ENCODE measurements at regions not wholly inside any gene's neighbourhood (a gene's known extent, or its start where the extent isn't known, plus 50 kb on each side); places are given as distances from the start of the nearest gene placed in this dataset.
"Not testable (repeated sequence)": the region's sequence is repeated elsewhere in the genome, so short reads cannot be mapped to it uniquely, and the experiment has no call there.

DNA sequence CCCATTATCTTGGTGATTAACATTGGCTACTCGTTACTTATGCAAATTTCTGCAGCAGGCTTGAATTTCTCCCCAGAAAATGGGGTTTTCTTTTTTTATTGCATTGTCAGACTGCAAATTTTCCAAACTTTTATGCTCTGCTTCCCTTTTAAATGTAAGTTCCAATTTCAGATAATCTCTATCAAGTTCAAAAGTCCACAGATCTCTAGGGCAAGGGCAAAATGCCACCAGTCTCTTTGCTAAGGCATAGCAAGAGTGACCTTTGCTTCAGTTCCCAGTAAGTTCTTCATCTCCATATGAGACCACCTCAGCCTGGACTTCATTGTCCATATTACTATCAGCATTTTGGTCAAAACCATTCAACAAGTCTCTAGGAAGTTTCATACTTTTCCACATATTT, 108.5 kb upstream of the ECI2 start:
- intact Hi-C loops (cut with DNase I); ATAC-seq; DNase-seq (ENCODE audit: low spot score): not testable (repeated sequence)

GRCh38 chr6:4243237-4243636, 107.9 kb upstream of the ECI2 start:
- DNase-seq (ENCODE audit: low spot score) (no peak), ATAC-seq (no peak)
- intact Hi-C loops (cut with DNase I), result no loop called here

DNA sequence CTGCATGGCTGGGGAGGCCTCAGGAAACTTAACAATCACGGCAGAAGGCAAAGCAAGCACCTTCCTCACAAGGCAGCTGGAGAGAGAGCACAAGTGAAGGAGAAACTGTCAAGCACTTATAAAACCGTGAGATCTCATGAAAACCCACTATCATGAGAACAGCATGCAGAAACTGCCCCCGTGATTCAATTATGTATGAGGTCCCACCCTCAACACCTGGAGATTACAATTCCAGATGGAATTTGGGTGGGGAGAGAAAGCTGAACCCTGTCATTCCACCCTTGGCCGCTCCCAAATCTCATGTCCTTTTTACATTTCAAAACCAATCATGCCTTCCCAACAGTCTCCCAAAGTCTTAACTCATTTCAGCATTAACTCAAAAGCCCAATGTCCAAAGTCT, 107.2 kb upstream of the ECI2 start:
- intact Hi-C loops (cut with DNase I), result no loop called here
- DNase-seq (ENCODE audit: low spot score) (no peak), ATAC-seq (no peak)

GRCh38 chr6:4240148-4240547, 104.8 kb upstream of the ECI2 start:
- DNase-seq (ENCODE audit: low spot score) (no peak), ATAC-seq (no peak)
- intact Hi-C loops (cut with DNase I), result no loop called here

DNA sequence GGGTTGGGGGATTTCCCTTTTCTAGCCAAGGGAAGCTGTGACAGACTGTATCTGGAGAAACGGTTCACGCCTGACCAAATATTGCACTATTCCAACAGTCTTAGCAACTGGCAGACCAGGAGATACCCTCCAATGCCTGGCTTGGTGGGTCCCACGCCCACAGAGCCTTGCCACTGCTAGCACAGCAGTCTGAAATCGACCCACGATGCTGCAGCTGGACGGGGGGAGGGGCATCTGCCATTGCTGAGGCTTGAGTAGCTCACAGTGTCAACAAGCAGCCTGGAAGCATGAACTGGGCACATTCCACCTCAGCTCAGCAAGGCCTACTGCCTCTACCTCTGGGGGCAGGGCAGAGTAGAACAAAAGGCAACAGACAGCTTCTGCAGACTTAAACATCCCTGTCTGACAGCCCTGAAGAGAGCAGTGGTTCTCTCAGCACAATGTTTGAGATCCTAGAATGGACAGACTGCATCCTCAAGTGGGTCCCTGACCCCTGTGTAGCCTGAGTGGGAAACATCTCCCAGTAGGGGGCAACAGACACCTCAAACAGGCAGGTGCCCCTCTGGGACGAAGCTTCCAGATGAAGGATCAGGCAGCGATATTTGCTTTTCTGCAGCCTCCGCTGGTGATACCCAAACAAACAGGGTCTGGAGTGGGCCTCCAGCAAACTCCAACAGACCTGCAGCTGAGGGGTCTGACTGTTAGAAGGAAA, 89.9 kb upstream of the ECI2 start:
- intact Hi-C loops (cut with DNase I), result no loop called here
- ATAC-seq, result no peak
- no peak for DNase-seq (ENCODE audit: low spot score)

DNA sequence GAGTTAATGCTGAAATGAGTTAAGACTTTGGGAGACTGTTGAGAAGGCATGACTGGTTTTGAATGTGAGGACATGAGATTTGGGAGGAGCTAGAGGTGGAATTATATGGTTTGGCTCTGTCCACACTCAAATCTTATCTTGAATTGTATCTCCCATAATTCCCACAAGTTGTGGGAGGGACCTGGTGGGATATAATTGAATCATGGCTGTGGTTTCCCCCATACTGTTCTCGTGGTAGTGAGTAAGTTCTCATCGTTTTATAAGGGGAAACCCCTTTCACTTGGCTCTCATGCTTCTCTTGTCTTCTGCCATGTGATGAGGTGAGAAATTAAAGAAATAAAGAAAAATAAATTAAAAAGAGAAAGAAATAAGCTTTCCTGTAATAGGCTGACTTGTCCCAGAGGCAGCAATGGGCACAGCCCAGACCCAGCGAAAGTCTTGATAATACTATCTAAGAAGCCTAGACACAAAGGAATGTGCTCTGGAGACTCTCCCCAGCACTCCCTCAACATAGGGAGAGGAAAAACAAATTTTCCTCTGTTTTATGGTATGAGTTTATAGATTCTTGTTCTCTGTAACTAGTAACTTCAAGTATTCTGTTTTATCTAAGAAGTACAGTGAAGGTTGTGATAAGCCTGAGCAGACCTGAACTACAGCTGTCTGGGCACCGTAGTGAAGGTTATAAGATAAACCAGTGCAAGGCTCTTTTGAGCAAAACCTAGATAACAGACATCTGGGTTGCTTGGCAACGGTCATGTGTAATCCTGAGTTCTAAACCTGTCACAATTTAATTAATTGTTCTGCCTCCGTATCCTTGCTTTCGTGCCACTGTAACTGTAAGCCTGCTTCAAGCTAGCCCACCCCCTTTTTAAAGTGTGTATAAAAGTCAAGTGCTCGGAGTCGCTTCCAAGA, 88.9 kb upstream of the ECI2 start:
- intact Hi-C loops (cut with DNase I), result no loop called here
- no peak for ATAC-seq
- no peak for DNase-seq (ENCODE audit: low spot score)

DNA sequence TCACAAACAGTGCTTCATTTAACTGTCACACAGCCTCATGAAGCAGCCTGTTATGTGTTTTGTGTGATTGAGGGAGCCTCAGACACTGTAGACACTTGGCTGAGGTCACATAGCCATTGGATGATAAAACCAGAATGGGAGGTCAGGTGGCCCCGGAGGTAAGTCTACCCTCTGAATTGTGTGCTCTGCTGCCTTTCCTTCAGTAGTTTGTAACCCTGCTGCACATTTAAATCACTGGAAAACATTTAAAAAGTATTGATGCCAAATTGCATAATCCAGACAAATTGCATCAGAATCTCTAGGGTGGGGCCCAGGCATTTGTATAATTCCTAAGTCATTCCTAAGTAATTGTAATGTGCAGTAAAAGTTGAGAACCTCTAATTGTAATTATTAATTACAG, 85.2 kb upstream of the ECI2 start:
- DNase-seq (ENCODE audit: low spot score) (no peak), ATAC-seq (peak; percentile 73)
- intact Hi-C loops (cut with DNase I), result no loop called here

DNA sequence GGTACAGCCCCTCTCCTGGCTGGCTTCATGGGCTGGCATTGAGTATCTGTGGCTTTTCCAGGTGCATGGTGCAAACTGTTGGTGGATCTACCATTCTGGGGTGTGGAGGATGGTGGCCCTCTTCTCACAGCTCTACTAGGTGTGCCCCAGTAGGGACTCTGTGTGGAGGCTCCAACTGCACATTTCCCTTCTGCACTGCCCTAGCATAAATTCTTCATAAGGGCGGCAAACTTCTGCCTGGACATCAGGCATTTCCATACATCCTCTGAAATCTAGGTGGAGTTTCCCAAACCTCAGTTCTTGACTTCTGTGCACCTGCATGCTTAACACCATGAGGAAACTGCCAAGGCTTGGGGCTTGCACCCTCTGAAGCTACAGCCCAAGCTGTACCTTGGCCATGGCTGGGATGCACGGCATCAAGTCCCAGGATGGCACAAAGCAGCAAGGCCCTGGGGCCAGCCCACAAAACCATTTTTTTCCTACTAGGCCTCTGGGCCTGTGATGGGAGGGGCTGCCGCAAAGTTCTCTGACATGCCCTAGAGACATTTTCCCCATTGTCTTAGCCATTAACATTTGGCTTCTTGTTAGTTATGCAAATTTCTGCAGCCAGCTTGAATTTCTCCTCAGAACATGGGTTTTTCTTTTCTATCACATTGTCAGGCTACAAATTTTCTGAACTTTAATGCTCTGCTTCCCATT, 83.4 kb upstream of the ECI2 start:
- DNase-seq (ENCODE audit: low spot score); intact Hi-C loops (cut with DNase I); ATAC-seq: not testable (repeated sequence)

GRCh38 chr6:4212588-4212987, 77.2 kb upstream of the ECI2 start:
- intact Hi-C loops (cut with DNase I), result no loop called here
- DNase-seq (ENCODE audit: low spot score) (no peak), ATAC-seq (no peak)

DNA sequence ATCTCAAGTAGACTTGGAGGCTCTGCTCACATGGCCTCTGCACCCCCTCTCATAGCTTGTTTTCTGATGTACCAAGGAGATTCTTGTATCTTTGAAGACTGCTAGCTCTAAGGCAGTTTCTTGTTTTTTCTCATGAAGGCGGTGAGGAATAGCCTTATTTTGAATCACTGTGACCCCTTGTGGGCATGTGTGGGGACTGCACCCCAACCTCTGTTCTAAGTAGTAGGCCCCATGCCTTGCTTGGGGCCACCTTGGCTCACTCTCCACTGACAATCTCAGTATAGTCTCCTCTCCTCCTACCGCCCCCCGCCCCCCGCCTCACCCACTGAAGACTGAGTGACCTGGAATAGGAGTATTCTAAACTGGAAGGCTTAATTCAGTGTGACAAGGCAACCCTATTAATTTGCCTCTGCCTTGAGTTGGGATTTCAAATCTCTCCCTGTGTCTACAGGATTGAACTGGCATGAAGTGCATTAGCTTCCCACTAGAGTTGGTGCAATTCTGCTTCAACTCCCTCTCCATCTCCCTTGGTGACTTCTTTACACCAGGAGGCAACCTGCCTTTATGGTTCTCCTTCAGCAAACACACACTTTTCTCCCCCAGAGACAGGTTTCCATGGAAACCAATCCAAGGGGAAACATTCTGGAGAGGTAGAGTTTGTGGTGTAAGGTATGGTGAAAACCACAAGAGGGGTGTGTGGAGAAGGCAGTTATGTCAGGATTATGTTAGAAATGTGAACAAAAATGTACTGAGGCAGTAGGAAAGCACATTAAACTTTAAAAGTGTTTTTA, 75.4 kb upstream of the ECI2 start:
- peak; percentile 57 for ATAC-seq
- intact Hi-C loops (cut with DNase I), result no loop called here
- peak; percentile 61 for DNase-seq (ENCODE audit: low spot score)

GRCh38 chr6:4209196-4209595, 73.8 kb upstream of the ECI2 start:
- intact Hi-C loops (cut with DNase I), result no loop called here
- DNase-seq (ENCODE audit: low spot score) (no peak), ATAC-seq (no peak)

DNA sequence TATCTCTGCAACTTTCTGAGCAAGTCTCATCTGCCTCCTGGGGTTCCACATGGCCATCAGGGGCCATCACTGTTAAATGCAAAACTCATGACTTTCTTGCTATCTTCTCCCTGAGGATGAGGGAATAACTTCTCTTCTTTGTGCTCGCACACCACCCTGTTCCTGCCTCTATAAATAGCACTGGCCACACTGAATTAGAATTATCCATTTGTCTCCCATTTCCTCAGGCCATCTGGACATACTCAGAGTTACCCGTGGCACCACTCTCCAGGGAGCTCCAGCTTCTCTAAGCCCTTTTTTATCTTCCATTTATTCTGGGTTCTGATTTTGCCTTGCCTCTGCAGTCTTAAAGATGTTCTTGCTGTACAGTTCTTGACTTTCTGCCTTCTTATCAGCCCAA, 72.8 kb upstream of the ECI2 start:
- intact Hi-C loops (cut with DNase I), result no loop called here
- no peak for DNase-seq (ENCODE audit: low spot score)
- no peak for ATAC-seq

- intact Hi-C loops (cut with DNase I); DNase-seq (ENCODE audit: low spot score); ATAC-seq: not testable (repeated sequence)
Observed at GRCh38 chr6:4203642-4204417, 68.5 kb upstream of the ECI2 start.

DNA sequence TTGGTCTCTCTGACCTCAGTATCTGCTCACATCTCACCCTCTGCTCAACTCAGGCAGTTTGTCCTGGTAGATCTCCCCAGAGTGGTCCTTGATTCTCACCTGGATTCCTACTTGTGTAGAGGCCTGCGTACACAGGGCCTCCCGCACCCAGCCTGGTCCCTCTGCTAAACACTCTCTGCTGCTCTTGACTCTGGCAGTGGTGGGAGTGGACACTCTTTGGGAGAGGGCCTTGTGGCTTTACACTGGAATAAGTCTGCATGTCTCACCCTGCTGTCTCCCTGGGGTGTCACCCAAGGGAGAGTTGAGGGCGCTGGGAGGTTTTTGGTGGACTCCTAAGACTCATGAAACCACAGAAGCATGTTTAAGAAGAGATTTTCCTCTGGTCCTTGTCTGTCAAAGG, 57.3 kb upstream of the ECI2 start:
- no peak for ATAC-seq
- intact Hi-C loops (cut with DNase I), result no loop called here
- DNase-seq (ENCODE audit: low spot score), result no peak

GRCh38 chr6:4192173-4192572, 56.8 kb upstream of the ECI2 start:
- intact Hi-C loops (cut with DNase I), result no loop called here
- no peak for DNase-seq (ENCODE audit: low spot score)
- ATAC-seq, result no peak

DNA sequence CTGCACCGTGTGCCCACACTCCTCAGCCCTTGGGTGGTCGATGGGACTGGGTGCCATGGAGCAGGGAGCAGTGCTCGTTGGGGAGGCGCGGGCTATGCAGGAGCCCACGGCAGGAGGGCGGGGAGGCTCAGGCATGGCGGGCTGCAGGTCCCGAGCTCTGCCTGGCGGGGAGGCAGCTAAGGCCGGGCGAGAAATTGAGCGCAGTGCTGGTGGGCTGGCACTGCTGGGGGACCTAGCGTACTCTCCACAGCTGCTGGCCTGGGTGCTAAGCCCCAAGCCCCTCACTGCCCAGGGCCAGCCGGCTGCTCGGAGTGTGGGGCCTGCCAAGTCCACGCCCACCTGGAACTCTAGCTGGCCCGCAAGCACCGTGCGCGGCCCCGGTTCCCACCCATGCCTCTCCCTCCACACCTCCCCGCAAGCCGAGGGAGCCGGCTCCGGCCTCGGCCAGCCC, 55.9 kb upstream of the ECI2 start:
- DNase-seq (ENCODE audit: low spot score), result no peak
- intact Hi-C loops (cut with DNase I), result no loop called here
- ATAC-seq, result no peak

DNA sequence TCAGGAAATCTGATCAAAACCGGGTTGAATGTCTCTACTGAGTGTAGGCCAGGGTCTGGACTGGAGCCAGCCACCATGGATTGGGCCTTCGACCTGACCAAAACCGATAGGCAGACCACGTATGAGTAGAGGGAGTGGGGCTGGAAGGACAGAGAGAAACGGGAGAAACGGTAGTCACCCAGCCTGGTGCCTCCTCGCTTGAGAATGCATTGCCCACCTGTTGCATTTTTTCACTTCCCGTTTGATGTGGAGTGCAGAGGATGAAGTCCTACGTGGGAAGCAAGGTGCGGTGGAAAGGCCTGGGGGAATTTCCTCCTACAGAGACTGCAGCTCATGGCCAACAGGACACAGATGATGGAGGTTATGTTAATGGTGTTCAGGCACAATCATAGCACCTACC, 53.9 kb upstream of the ECI2 start:
- no peak for ATAC-seq
- intact Hi-C loops (cut with DNase I), result no loop called here
- no peak for DNase-seq (ENCODE audit: low spot score)

DNA sequence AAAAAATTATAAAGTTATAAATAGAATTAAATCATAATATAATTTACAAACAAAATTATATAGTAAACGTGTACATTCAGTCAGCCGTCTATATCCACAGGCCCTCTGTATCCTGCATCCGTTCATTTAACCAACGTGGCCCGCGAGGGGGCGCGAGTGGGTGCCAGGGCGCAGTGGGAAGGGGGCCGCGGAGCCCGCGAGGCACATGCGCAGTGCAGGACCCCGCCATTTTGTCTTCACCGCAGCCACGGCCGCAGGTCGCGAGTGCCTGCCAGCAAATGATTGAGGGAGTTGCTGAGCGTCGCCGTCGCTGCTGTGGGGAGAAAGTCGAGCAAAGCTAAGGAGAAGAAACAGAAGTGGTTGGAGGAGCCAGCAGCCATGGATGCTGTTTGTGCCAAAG, 53.4 kb upstream of the ECI2 start:
- intact Hi-C loops (cut with DNase I), result no loop called here
- ATAC-seq (no peak), DNase-seq (ENCODE audit: low spot score) (no peak)

All from sciatic nerve (tissue), 2 donors.